Body of pancreas (tissue), 4 donors: ENCODE measurements at regions not wholly inside any gene's neighbourhood (a gene's known extent, or its start where the extent isn't known, plus 50 kb on each side); places are given as distances from the start of the nearest gene placed in this dataset.

Experiments used
- ATAC-seq: fragments of 150-250 bp; one replicate; pipeline ENCODE4 v1.9.1; 2016
- DNase-seq, 4 donors: peaks; one replicate each; pipeline ENCODE4 v3.0.0-alpha.2; 2019
- H3K27ac ChIP-seq, 4 donors: fragments of 200-600 bp; sonication (generic); 1 replicate in 3 of 4; 2 replicates in 1 of 4; pipeline versions ENCODE4 v1.5.1 to v1.6.1; 2016 to 2019; ENCODE audit warnings: mild to moderate bottlenecking in 1 of 4, mixed read lengths in 1 of 4, moderate library complexity in 1 of 4
- H3K27me3 ChIP-seq, 2 donors: fragments of 200-600 bp; sonication (generic); one replicate each; pipeline ENCODE4 v1.6.0; 2016; ENCODE audit warnings: mild to moderate bottlenecking in 1 of 2
- H3K36me3 ChIP-seq, 2 donors: fragments of 200-600 bp; sonication (generic); replicated peaks in 1 of 2; 2 replicates each; pipeline ENCODE4 v1.5.1; 2016; ENCODE audit warnings: low read depth in 2 of 2; ENCODE audit not compliant: insufficient read depth in 1 of 2
- H3K4me1 ChIP-seq: fragments of 200-600 bp; sonication (generic); one replicate; pipeline ENCODE4 v1.6.0; 2016
- H3K4me3 ChIP-seq, 2 donors: fragments of 200-600 bp; sonication (generic); 1 replicate in 1 of 2; 2 replicates in 1 of 2; pipeline ENCODE4 v1.5.1; 2016 to 2019
- H3K9me3 ChIP-seq, 3 donors: fragments of 200-600 bp; sonication (generic); 1 replicate in 2 of 3; 2 replicates in 1 of 3; pipeline ENCODE4 v1.5.1; 2016
- CTCF ChIP-seq, 7 experiments: fragments of 450-650 bp in 4 of 7; fragments of 200-600 bp in 3 of 7; sonication (generic) in 3 of 7; IDR thresholded peaks; one replicate each; pipeline ENCODE4 v1.5.1; 2016 to 2019; ENCODE audit warnings: antibody characterized with exemption in 7 of 7
- POLR2A ChIP-seq, 3 donors: fragments of 450-650 bp; IDR thresholded peaks; one replicate each; pipeline ENCODE4 v1.6.1; 2016; ENCODE audit warnings: antibody characterized with exemption in 3 of 3, mild to moderate bottlenecking in 2 of 3
- WGBS, 2 donors: methylation state at CpG; one replicate each; pipeline ENCODE4 v1.1.5; 2017; 5-methylcytosine and 5-hydroxymethylcytosine counted together
- intact Hi-C: fragments of 100-400 bp; cut with DNase I; formaldehyde crosslinking; loops from one replicate; pipeline ENCODE4 v1.15.1; 2023

DNA sequence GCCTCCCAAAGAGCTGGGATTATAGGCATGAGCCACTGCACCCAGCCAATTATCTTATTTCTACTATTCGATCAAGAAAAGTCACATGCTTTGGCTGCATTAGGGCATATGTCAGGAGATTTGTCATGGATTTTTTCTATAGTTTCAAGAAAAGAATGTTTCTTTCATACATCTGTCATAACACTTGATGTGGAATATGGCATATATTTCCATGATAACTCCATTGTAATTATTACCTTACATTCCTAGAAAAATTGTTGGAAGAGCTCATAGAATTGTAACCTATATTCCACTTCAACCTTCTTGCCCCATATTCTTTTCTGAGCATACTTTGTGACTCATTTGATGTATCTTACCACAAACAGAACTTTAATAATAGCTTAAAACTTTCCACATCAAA is 740.9 kb upstream of the FLRT2 start:
- no peak for TF ChIP-seq POLR2A (IDR thresholded peaks at IDR 0.05)
- TF ChIP-seq CTCF (IDR thresholded peaks at IDR 0.05) = no peak
- peaks cover 0 to 11% (median 0%) of the 10 kb centered on the region in 3 donors for H3K9me3 ChIP-seq
- ATAC-seq (no peak), DNase-seq (no peak)
- 78 to 80% methylated on average over 1 of the region's 1 CpG for WGBS, 2 donors
- no peaks in the 10 kb centered on the region for H3K36me3 ChIP-seq
- H3K27ac ChIP-seq = no peak overlapping the region
- H3K4me3 ChIP-seq = no peak overlapping the region
- H3K27me3 ChIP-seq = no peaks in the 10 kb centered on the region
- intact Hi-C loops = no loop called here
- no peaks in the 10 kb centered on the region for H3K4me1 ChIP-seq

GRCh38 chr14:84792722-84793410 is 737.1 kb upstream of the FLRT2 start:
- peaks cover 0 to 11% (median 0%) of the 10 kb centered on the region in 3 donors for H3K9me3 ChIP-seq
- H3K4me3 ChIP-seq = no peak overlapping the region
- H3K36me3 ChIP-seq = no peaks in the 10 kb centered on the region
- no peak overlapping the region for H3K27ac ChIP-seq
- ATAC-seq = no peak
- no peaks in the 10 kb centered on the region for H3K4me1 ChIP-seq
- TF ChIP-seq POLR2A (IDR thresholded peaks at IDR 0.05) (no peak), CTCF (IDR thresholded peaks at IDR 0.05) (no peak)
- H3K27me3 ChIP-seq = no peaks in the 10 kb centered on the region
- intact Hi-C loops = no loop called here
- 64 to 67% methylated on average over 4 of the region's 4 CpGs for WGBS, 2 donors
- no peak for DNase-seq

GRCh38 chr14:84797326-84797725 is 732.6 kb upstream of the FLRT2 start:
- peaks cover 0 to 11% (median 0%) of the 10 kb centered on the region in 3 donors for H3K9me3 ChIP-seq
- ATAC-seq = no peak
- no peak for DNase-seq
- H3K4me3 ChIP-seq = no peak overlapping the region
- no peak for TF ChIP-seq POLR2A (IDR thresholded peaks at IDR 0.05)
- no peak for TF ChIP-seq CTCF (IDR thresholded peaks at IDR 0.05)
- WGBS, 2 donors = 91 to 93% methylated on average over 3 of the region's 3 CpGs
- H3K4me1 ChIP-seq = no peaks in the 10 kb centered on the region
- no peaks in the 10 kb centered on the region for H3K27me3 ChIP-seq
- H3K27ac ChIP-seq = no peak overlapping the region
- H3K36me3 ChIP-seq = no peaks in the 10 kb centered on the region
- intact Hi-C loops = no loop called here

GRCh38 chr14:84804468-84804867 is 725.5 kb upstream of the FLRT2 start:
- 4 to 21% methylated on average over 1 of the region's 1 CpG for WGBS, 2 donors
- intact Hi-C loops = no loop called here

More at GRCh38 chr14:84804468-84804867, 725.5 kb upstream of the FLRT2 start:
- TF ChIP-seq CTCF (IDR thresholded peaks at IDR 0.05) (no peak), POLR2A (IDR thresholded peaks at IDR 0.05) (no peak)
- H3K27me3 ChIP-seq = no peaks in the 10 kb centered on the region
- peaks cover 3% of the 10 kb centered on the region for H3K4me1 ChIP-seq
- DNase-seq (no peak), ATAC-seq (no peak)
- no peaks in the 10 kb centered on the region for H3K36me3 ChIP-seq
- no peaks in the 10 kb centered on the region for H3K9me3 ChIP-seq
- no peak overlapping the region for H3K27ac ChIP-seq
- H3K4me3 ChIP-seq = no peak overlapping the region
